CD4-positive, alpha-beta T cell treated with Interleukin-21 for 1 hour (primary cell): ENCODE measurements at regions not wholly inside any gene's neighbourhood (a gene's known extent, or its start where the extent isn't known, plus 50 kb on each side); places are given as distances from the start of the nearest gene placed in this dataset.

Experiments
- DNase-seq: peaks from one replicate; pipeline ENCODE4 v3.0.0-alpha.2; 2020

DNA sequence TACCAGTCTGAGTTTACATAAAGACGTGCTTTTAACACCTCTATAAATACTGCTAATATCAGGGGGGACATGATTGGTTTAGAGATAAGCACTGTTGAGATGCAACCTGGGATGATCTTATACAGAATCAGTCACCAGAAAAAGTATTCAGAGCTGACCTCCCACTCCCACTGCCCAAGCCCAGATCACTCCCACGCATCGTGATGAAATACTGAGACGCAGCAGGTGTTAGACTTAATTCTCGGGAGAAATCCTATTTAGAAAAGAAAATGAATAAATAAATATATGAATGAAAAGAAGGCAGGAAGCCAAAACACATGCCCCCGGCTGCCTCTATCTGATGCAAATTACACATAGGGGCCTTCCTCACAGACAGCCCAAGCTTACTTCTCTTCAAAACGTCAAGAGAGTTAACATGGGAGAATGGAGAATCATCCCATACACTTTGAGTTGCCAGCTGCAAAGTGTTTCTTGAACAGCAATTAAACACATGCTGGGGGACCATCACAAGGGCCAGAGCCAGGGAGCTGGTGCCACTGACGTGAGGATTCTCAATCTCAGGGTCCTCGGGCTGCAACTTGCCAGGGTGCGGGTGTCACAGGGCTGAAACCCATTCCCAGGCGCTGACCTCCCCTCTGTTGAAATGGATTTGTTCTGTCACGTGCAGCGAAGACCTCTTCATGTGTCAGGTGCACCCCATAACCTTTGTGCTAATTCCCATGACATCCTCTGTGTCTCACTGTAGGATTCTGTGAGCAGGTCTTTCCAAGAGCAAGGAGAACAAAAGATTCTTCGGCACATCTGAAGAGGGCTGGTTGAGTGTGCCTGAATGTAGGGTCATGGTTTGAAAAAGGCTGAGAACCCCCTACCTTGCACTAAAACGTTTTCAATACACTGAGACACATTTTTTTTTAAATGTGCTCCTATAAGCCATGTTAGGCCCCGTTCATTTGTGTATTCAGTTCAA lies 764.2 kb upstream of the ARRDC4 start:
- no peak for DNase-seq

DNA sequence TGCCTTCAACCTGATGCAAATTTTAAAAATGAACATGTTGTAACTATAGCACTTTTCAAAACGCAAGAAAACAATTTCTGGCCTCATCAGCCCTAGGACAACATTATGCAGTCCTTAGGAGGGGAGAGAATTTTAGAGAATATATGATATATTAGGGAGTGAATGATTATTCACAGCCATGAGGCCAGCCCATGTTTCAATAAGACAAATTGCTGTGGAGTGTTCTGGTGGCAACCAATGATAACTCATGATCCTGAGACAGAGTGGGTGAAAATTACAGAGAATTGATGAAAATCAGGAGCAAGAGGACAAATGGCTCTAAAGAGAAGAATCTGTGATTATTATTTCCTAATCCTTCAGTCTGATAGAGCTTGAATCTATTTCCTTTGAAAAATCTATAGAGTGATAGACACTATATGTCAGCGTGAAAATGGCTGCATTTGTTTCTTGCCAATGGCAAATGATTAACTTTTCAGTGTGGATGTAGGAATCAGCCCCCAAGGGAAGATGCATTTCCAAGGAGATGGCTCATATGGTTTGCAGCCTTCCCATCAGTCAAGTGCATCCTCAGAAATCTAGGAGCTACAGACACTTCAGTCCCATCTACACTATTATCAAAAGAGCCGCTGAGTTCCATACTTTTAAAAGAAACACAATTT lies 761.0 kb upstream of the ARRDC4 start:
- no peak for DNase-seq

GRCh38 chr15:97200161-97200560 lies 760.3 kb upstream of the ARRDC4 start:
- DNase-seq: no peak

- no peak for DNase-seq
Measured at GRCh38 chr15:97210277-97210676, 750.2 kb upstream of the ARRDC4 start.

- no peak for DNase-seq
Measured at GRCh38 chr15:97215629-97216028, 744.9 kb upstream of the ARRDC4 start.

GRCh38 chr15:97224191-97224641 lies 736.3 kb upstream of the ARRDC4 start:
- DNase-seq: no peak

- peak; percentile 11 for DNase-seq
Measured at GRCh38 chr15:97234851-97235610, 725.5 kb upstream of the ARRDC4 start.

DNA sequence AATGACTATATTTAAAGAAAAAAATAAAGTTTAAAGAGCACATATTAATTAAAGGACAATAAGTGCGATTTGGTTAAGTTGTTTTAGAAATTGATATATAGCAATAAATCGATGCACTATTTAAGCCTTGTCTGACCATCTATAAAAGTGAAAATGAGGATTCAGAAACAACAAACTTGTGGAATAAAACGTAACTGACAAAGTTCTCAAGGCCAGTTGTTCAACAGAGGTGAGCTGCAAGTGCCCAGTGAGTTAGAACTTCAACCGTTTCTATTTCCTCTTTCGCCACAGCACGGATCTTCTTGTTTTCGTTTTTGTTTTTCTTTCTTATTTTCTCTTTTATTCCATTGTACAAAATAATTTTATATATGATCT lies 724.9 kb upstream of the ARRDC4 start:
- no peak for DNase-seq

DNA sequence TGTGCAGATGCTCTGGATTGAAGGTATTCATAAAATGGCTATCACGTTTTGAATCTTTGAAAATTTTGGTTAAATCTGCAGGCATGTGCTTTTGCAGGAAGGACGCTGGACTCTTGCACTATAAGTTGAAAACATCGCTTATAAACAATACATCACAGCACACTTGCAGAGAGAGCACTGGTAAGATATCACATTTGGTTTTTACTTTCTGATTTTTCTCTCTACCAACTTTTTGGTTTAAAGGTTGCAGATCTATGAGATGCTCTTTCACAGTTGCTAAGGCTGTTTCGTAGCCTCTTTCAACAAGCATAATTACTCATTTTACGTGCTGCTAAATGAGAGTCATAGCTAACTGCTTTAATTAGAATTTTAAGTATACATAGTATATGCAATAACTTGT lies 724.4 kb upstream of the ARRDC4 start:
- no peak for DNase-seq

DNA sequence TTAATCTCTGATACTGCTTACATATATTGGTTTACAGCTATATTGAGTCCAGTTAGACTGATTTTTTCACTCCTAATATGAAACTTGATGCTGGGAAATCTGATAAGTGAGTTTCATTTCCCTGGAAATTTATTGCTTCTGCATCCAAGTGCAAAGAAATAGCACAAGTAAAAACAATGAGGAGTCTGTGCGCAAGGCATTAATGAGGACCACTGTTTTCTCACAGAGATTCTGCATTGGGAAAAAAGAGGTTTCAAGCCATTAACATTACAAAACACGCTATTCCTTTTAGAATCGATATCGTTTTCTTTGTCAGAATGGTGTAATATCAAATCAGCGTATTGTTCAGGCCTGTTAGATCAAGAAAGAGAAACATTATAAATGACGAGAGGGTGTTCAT lies 723.3 kb upstream of the ARRDC4 start:
- no peak for DNase-seq

- DNase-seq: no peak
Measured at GRCh38 chr15:97248376-97248775, 712.1 kb upstream of the ARRDC4 start.

GRCh38 chr15:97259943-97260342 lies 700.6 kb upstream of the ARRDC4 start:
- no peak for DNase-seq

DNA sequence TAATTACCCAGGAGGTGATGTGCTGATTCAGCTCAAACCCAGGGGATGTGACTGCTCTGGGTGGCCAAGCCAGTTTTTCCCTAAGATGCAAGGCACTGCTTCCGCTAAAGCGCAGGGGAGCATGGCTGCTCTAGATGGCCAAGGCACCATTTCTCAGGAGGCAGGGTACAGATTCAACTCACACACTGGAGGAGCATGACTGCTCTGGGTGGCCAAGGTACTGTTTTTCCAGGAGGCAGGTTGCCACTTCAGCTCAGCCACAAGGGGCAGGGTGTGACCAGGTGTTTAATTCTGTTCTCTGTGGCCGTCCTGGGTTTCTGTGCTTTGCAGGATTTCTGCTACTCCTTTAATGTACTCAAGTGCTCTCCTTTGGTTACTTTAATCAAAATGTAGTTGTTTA lies 659.3 kb upstream of the ARRDC4 start:
- DNase-seq: no peak

DNA sequence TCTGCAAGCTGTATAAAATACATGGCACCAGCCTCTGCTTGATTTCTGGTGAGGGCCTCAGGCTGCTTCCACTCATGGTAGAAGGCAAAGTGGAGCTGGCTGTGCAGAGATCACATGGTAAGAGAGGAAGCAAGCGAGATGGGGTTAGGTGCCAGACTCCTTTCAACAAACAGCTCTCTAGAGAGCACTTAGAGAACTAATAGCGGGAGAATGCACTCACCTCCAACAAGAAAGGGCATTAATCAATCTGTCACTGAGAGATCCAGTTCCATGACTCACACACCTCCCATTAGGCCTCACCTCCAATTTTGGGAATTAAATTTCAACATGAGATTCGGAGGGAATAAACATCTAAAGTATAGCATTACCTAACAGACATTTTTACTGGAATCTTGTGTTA lies 644.1 kb upstream of the ARRDC4 start:
- no peak for DNase-seq

DNA sequence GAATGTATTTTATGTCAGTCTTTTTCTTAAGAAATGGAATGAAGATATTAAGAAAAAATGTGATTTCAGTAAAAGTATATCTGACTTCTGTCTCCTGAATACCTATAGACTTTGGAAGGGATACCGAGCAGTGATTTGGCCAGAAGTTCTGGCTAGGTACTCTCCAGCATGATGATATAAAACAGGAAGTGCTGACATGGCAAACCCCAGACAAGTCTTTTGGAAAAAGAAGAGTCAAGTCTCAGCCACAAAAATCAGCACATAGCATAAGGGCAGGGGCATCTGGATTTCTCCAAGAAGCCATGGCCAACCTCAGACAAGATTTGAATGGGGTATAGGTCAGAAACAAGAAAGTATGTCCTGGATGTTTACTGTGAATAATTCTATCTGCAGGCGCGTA lies 643.3 kb upstream of the ARRDC4 start:
- no peak for DNase-seq

- DNase-seq: no peak
Measured at GRCh38 chr15:97319291-97319690, 641.2 kb upstream of the ARRDC4 start.

GRCh38 chr15:97346221-97346620 lies 614.3 kb upstream of the ARRDC4 start:
- no peak for DNase-seq

DNA sequence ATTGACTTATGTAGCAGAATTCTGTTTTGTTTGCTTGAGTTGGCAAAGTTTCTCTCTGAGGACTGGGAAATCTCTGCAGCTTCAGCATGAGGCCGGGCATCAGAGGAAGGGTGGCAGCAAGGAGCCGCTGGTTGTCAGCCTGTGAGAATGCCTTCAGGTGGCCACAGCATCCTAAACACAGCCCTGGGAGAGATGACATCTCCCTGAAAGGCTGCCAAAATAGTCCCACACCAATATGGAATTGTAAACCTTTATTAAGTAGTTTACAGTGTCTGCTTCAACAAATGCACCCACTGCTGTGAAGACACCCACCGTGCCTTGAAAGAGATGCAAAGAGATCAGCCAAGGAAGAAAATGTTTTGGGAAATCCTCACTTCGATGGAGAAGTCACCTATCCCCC lies 609.7 kb upstream of the ARRDC4 start:
- no peak for DNase-seq

DNA sequence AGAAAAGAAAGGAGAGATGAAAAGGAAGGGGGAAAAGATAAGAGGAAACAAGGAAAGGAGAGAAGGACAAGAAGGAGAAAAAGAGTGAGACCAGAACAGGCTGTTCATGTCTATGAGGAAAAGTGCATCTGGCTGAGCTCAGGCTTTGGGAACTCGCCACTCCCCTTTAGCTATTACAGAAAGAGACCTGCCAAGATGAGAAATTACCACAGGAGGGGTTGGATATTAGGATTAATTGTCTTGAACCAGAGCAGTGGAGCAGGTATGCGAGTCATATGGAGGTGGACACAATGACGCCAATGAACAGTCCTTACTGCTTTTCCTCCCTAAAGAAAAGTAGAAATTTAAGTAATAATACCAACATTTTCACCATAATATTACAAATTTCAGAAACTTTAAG lies 577.0 kb upstream of the ARRDC4 start:
- DNase-seq: no peak

- no peak for DNase-seq
Measured at GRCh38 chr15:97386940-97387339, 573.6 kb upstream of the ARRDC4 start.

DNA sequence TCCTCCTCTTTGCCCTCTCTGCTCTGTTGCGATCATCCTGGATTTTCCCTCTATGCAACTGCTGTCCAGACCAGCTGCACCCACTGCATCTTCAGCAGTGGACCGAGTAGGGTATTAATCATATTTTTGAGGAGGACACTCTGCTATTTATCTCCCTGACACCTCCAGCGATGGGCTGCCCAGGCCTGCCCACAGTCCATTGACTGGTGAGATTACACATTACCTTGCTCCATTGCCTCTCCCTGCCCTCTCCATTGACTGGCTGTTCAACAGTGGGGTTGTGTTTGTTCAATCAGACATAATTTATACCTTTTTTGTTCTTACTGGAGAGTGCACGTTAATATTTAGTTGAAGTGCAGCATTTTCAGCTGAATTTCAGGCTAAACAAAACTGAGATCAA lies 559.3 kb upstream of the ARRDC4 start:
- no peak for DNase-seq

DNA sequence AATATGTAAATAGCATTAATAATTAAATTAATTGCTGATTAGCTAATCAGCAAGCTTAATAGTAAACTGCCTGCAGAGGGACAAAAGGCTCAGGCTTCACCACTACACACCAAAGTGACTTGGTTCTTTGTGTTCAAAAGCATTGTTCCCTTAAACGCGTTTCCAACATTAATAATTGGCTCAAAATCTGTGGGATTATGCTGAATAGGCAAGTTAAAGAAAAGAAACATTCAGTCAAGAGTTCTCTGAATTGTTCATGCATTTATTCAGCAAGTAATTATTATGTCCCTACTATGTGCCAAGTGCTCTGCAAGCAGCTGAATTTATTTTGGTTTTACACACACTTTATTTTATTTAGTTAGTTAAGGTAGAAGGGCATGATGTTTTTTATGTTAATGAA lies 558.5 kb upstream of the ARRDC4 start:
- DNase-seq: no peak

- DNase-seq: no peak
Measured at GRCh38 chr15:97406841-97407240, 553.7 kb upstream of the ARRDC4 start.
